ENCODE measurements at regions not wholly inside any gene's neighbourhood (a gene's known extent, or its start where the extent isn't known, plus 50 kb on each side); places are given as distances from the start of the nearest gene placed in this dataset.
"Not testable (repeated sequence)": the region's sequence is repeated elsewhere in the genome, so short reads cannot be mapped to it uniquely, and the experiment has no call there.

GRCh38 chrX:65331371-65331770 is 203.2 kb downstream of the LAS1L start:
- CTCF ChIA-PET, result no interaction called here

GRCh38 chrX:65300104-65300809 is 234.3 kb downstream of the LAS1L start:
- intact Hi-C loops (cut with micrococcal nuclease), result no loop called here
- no peak overlapping the region for H3K27ac Mint-ChIP-seq
- H3K4me1 ChIP-seq (ENCODE audit: control insufficient read depth in 2 of 2, insufficient read depth in 2 of 2, low read length in 2 of 2), result no peaks in the 10 kb centered on the region
- no peaks in the 10 kb centered on the region for H3K27me3 Mint-ChIP-seq
- ATAC-seq, result no peak
- no peak overlapping the region for H3K4me3 ChIP-seq (ENCODE audit: low read length)
- no peaks in the 10 kb centered on the region for H3K36me3 ChIP-seq (ENCODE audit: control insufficient read depth in 2 of 3, insufficient read depth in 3 of 3, low read length in 3 of 3)
- peaks cover 0 to 13% (median 4%) of the 10 kb centered on the region in 3 experiments for H3K9me3 ChIP-seq (ENCODE audit: control insufficient read depth in 2 of 3, low read length in 3 of 3)
- H3K36me3 Mint-ChIP-seq, result peaks cover 0 to 5% (median 0%) of the 10 kb centered on the region in 5 donors
- H3K27me3 ChIP-seq (ENCODE audit: control insufficient read depth in 2 of 2, insufficient read depth in 2 of 2, low read length in 2 of 2), result no peaks in the 10 kb centered on the region
- H3K4me3 Mint-ChIP-seq, result no peak overlapping the region
- H3K4me1 Mint-ChIP-seq, result no peaks in the 10 kb centered on the region
- DNase-seq, result no peak
- CTCF ChIA-PET, result no interaction called here
- POLR2A ChIA-PET, result no interaction called here
- H3K9me3 Mint-ChIP-seq, result peaks cover 0 to 90% (median 27%) of the 10 kb centered on the region in 11 donors
- H3K27ac ChIP-seq (ENCODE audit: low read depth, low read length), result no peak overlapping the region

More at GRCh38 chrX:65331371-65331770, 203.2 kb downstream of the LAS1L start:
- no peak for ATAC-seq
- H3K4me1 Mint-ChIP-seq, result no peaks in the 10 kb centered on the region
- no peak overlapping the region for H3K4me3 Mint-ChIP-seq
- Histone ChIP-seq H3K4me3 (ENCODE audit: low read length) (no peak overlapping the region), H3K27me3 (ENCODE audit: control insufficient read depth in 2 of 2, insufficient read depth in 2 of 2, low read length in 2 of 2) (no peaks in the 10 kb centered on the region), H3K9me3 (ENCODE audit: control insufficient read depth in 2 of 3, low read length in 3 of 3) (peaks cover 0 to under 1% (median 0%) of the 10 kb centered on the region in 3 experiments), H3K4me1 (ENCODE audit: control insufficient read depth in 2 of 2, insufficient read depth in 2 of 2, low read length in 2 of 2) (no peaks in the 10 kb centered on the region), H3K27ac (ENCODE audit: low read depth, low read length) (no peak overlapping the region), H3K36me3 (ENCODE audit: control insufficient read depth in 2 of 3, insufficient read depth in 3 of 3, low read length in 3 of 3) (no peaks in the 10 kb centered on the region)
- no peaks in the 10 kb centered on the region for H3K27me3 Mint-ChIP-seq
- H3K36me3 Mint-ChIP-seq, result peaks cover 0 to 16% (median 4%) of the 10 kb centered on the region in 5 donors
- no peak for DNase-seq
- POLR2A ChIA-PET, result no interaction called here
- no peak overlapping the region for H3K27ac Mint-ChIP-seq
- peaks cover 0 to 68% (median 17%) of the 10 kb centered on the region in 11 donors for H3K9me3 Mint-ChIP-seq
- intact Hi-C loops (cut with micrococcal nuclease), result no loop called here

- DNase-seq; POLR2A ChIA-PET; H3K36me3 ChIP-seq (ENCODE audit: control insufficient read depth in 2 of 3, insufficient read depth in 3 of 3, low read length in 3 of 3); H3K4me1 Mint-ChIP-seq; ATAC-seq; H3K27ac Mint-ChIP-seq; H3K27me3 Mint-ChIP-seq; H3K4me3 Mint-ChIP-seq; intact Hi-C loops (cut with micrococcal nuclease); H3K36me3 Mint-ChIP-seq; H3K27me3 ChIP-seq (ENCODE audit: control insufficient read depth in 2 of 2, insufficient read depth in 2 of 2, low read length in 2 of 2); H3K4me1 ChIP-seq (ENCODE audit: control insufficient read depth in 2 of 2, insufficient read depth in 2 of 2, low read length in 2 of 2); H3K4me3 ChIP-seq (ENCODE audit: low read length); CTCF ChIA-PET; H3K27ac ChIP-seq (ENCODE audit: low read depth, low read length): not testable (repeated sequence)
- H3K9me3 Mint-ChIP-seq, result peaks cover 0 to 85% (median 32%) of the 10 kb centered on the region in 11 donors
- H3K9me3 ChIP-seq (ENCODE audit: control insufficient read depth in 2 of 3, low read length in 3 of 3), result peaks cover 0 to 15% (median 0%) of the 10 kb centered on the region in 3 experiments
These were observed 251.7 kb downstream of the LAS1L start for GRCh38 chrX:65282905-65283304.

GRCh38 chrX:65273152-65273551 is 261.4 kb downstream of the LAS1L start:
- H3K9me3 Mint-ChIP-seq, result peaks cover 4 to 82% (median 30%) of the 10 kb centered on the region in 11 donors

GRCh38 chrX:65266482-65266881 is 268.1 kb downstream of the LAS1L start:
- no peak overlapping the region for H3K4me3 Mint-ChIP-seq
- no peaks in the 10 kb centered on the region for H3K4me1 ChIP-seq (ENCODE audit: control insufficient read depth in 2 of 2, insufficient read depth in 2 of 2, low read length in 2 of 2)
- ATAC-seq, result no peak
- H3K4me1 Mint-ChIP-seq, result no peaks in the 10 kb centered on the region
- H3K27me3 Mint-ChIP-seq, result no peaks in the 10 kb centered on the region
- peaks cover 0 to 8% (median 0%) of the 10 kb centered on the region in 3 experiments for H3K9me3 ChIP-seq (ENCODE audit: control insufficient read depth in 2 of 3, low read length in 3 of 3)
- no peak for DNase-seq
- no peak overlapping the region for H3K27ac ChIP-seq (ENCODE audit: low read depth, low read length)
- ChIA-PET CTCF (no interaction called here), POLR2A (no interaction called here)
- no peak overlapping the region for H3K27ac Mint-ChIP-seq
- no peak overlapping the region for H3K4me3 ChIP-seq (ENCODE audit: low read length)
- intact Hi-C loops (cut with micrococcal nuclease), result no loop called here
- peaks cover 0 to 9% (median 6%) of the 10 kb centered on the region in 5 donors for H3K36me3 Mint-ChIP-seq
- H3K27me3 ChIP-seq (ENCODE audit: control insufficient read depth in 2 of 2, insufficient read depth in 2 of 2, low read length in 2 of 2), result no peaks in the 10 kb centered on the region
- H3K36me3 ChIP-seq (ENCODE audit: control insufficient read depth in 2 of 3, insufficient read depth in 3 of 3, low read length in 3 of 3), result no peaks in the 10 kb centered on the region
- H3K9me3 Mint-ChIP-seq, result peaks cover 0 to 73% (median 23%) of the 10 kb centered on the region in 11 donors

More at GRCh38 chrX:65273152-65273551, 261.4 kb downstream of the LAS1L start:
- Mint-ChIP-seq H3K4me3 (no peak overlapping the region), H3K36me3 (peaks cover 1 to 19% (median 4%) of the 10 kb centered on the region in 5 donors), H3K27ac (no peak overlapping the region), H3K27me3 (no peaks in the 10 kb centered on the region), H3K4me1 (no peaks in the 10 kb centered on the region)
- Histone ChIP-seq H3K4me3 (ENCODE audit: low read length) (no peak overlapping the region), H3K27ac (ENCODE audit: low read depth, low read length) (no peak overlapping the region), H3K36me3 (ENCODE audit: control insufficient read depth in 2 of 3, insufficient read depth in 3 of 3, low read length in 3 of 3) (no peaks in the 10 kb centered on the region), H3K27me3 (ENCODE audit: control insufficient read depth in 2 of 2, insufficient read depth in 2 of 2, low read length in 2 of 2) (no peaks in the 10 kb centered on the region), H3K9me3 (ENCODE audit: control insufficient read depth in 2 of 3, low read length in 3 of 3) (peaks cover 0 to 38% (median 0%) of the 10 kb centered on the region in 3 experiments), H3K4me1 (ENCODE audit: control insufficient read depth in 2 of 2, insufficient read depth in 2 of 2, low read length in 2 of 2) (no peaks in the 10 kb centered on the region)
- ChIA-PET CTCF (no interaction called here), POLR2A (no interaction called here)
- DNase-seq (no peak), ATAC-seq (no peak)
- intact Hi-C loops (cut with micrococcal nuclease), result no loop called here

- Mint-ChIP-seq H3K27me3 (no peaks in the 10 kb centered on the region), H3K27ac (no peak overlapping the region), H3K9me3 (peaks cover 1 to 87% (median 30%) of the 10 kb centered on the region in 11 donors), H3K4me1 (peaks cover 0 to 10% (median 0%) of the 10 kb centered on the region in 7 donors), H3K36me3 (peaks cover 0 to 9% (median 2%) of the 10 kb centered on the region in 5 donors), H3K4me3 (no peak overlapping the region)
- Histone ChIP-seq H3K9me3 (ENCODE audit: control insufficient read depth in 2 of 3, low read length in 3 of 3) (peaks cover 0 to 13% (median 0%) of the 10 kb centered on the region in 3 experiments), H3K36me3 (ENCODE audit: control insufficient read depth in 2 of 3, insufficient read depth in 3 of 3, low read length in 3 of 3) (no peaks in the 10 kb centered on the region), H3K4me1 (ENCODE audit: control insufficient read depth in 2 of 2, insufficient read depth in 2 of 2, low read length in 2 of 2) (no peaks in the 10 kb centered on the region), H3K27ac (ENCODE audit: low read depth, low read length) (no peak overlapping the region), H3K4me3 (ENCODE audit: low read length) (no peak overlapping the region), H3K27me3 (ENCODE audit: control insufficient read depth in 2 of 2, insufficient read depth in 2 of 2, low read length in 2 of 2) (no peaks in the 10 kb centered on the region)
- no peak for DNase-seq
- POLR2A ChIA-PET, result no interaction called here
- intact Hi-C loops (cut with micrococcal nuclease), result no loop called here
- ATAC-seq, result no peak
- CTCF ChIA-PET, result no interaction called here
These were observed 277.6 kb upstream of the ZC4H2 start for GRCh38 chrX:65253817-65254216.
